Karpas-422 (cell line): ENCODE measurements at regions not wholly inside any gene's neighbourhood (a gene's known extent, or its start where the extent isn't known, plus 50 kb on each side); places are given as distances from the start of the nearest gene placed in this dataset.

ENCODE experiments used
- DNase-seq: peaks from one replicate; pipeline ENCODE4 v3.0.0-alpha.2; 2015
- H2AFZ ChIP-seq: fragments of 200-600 bp; sonication (generic); 2 replicates; pipeline ENCODE4 v1.6.1; 2014; ENCODE audit warnings: antibody characterized with exemption, low read length, mixed read lengths
- H3K27ac ChIP-seq: fragments of 200-600 bp; sonication (generic); 2 replicates; pipeline ENCODE4 v1.5.1; 2014; ENCODE audit warnings: mild to moderate bottlenecking, low read length, moderate library complexity
- H3K27me3 ChIP-seq: fragments of 200-600 bp; sonication (generic); 2 replicates; pipeline ENCODE4 v1.6.1; 2014; ENCODE audit warnings: low read length, mixed read lengths
- H3K36me3 ChIP-seq: fragments of 200-600 bp; sonication (generic); 2 replicates; pipeline ENCODE4 v1.6.1; 2014; ENCODE audit warnings: low read length, mixed read lengths; ENCODE audit not compliant: insufficient read depth
- H3K4me1 ChIP-seq: fragments of 200-600 bp; sonication (generic); 2 replicates; pipeline ENCODE4 v1.6.1; 2014; ENCODE audit warnings: mild to moderate bottlenecking, low read length, mixed read lengths
- H3K4me2 ChIP-seq: fragments of 200-600 bp; sonication (generic); 2 replicates; pipeline ENCODE4 v1.6.1; 2014; ENCODE audit warnings: low read length, low read depth, mild to moderate bottlenecking; ENCODE audit not compliant: poor library complexity, severe bottlenecking
- H3K4me3 ChIP-seq: fragments of 200-600 bp; sonication (generic); 2 replicates; pipeline ENCODE4 v1.5.1; 2014; ENCODE audit warnings: mild to moderate bottlenecking, antibody characterized with exemption, low read length, mixed read lengths
- H3K79me2 ChIP-seq: fragments of 200-600 bp; sonication (generic); 2 replicates; pipeline ENCODE4 v1.6.1; 2014; ENCODE audit warnings: mild to moderate bottlenecking, low read length, mixed read lengths
- H3K9ac ChIP-seq: fragments of 200-600 bp; sonication (generic); 2 replicates; pipeline ENCODE4 v1.6.0; 2014; ENCODE audit warnings: low read length
- H3K9me2 ChIP-seq: fragments of 200-600 bp; sonication (generic), shearing (Covaris generic); replicated peaks from 2 replicates; pipeline ENCODE4 v1.6.0; 2014; ENCODE audit warnings: mild to moderate bottlenecking, low read length, moderate library complexity; ENCODE audit not compliant: insufficient read depth
- H3K9me3 ChIP-seq: fragments of 300-700, 200-600 bp; sonication (generic); 2 replicates; pipeline ENCODE4 v1.6.1; 2014; ENCODE audit warnings: low read length, mixed read lengths
- H4K20me1 ChIP-seq: fragments of 200-600 bp; sonication (generic); 2 replicates; pipeline ENCODE4 v1.6.1; 2014; ENCODE audit warnings: mild to moderate bottlenecking, antibody characterized with exemption, low read length, low read depth; ENCODE audit not compliant: insufficient read depth

- H3K79me2 ChIP-seq: no peaks in the 10 kb centered on the region
- no peak for DNase-seq
- H3K9me3 ChIP-seq: no peaks in the 10 kb centered on the region
- H3K27me3 ChIP-seq: no peaks in the 10 kb centered on the region
- H3K4me1 ChIP-seq: peaks cover 16% of the 10 kb centered on the region
- no peak overlapping the region for H2AFZ ChIP-seq
- no peak overlapping the region for H3K4me2 ChIP-seq
- no peaks in the 10 kb centered on the region for H4K20me1 ChIP-seq
- no peak overlapping the region for H3K27ac ChIP-seq
- no peaks in the 10 kb centered on the region for H3K9me2 ChIP-seq
- no peaks in the 10 kb centered on the region for H3K36me3 ChIP-seq
- H3K4me3 ChIP-seq: no peak overlapping the region
- no peak overlapping the region for H3K9ac ChIP-seq
Measured at GRCh38 chr1:47585141-47585902, 147.5 kb downstream of the FOXD2 start.

DNA sequence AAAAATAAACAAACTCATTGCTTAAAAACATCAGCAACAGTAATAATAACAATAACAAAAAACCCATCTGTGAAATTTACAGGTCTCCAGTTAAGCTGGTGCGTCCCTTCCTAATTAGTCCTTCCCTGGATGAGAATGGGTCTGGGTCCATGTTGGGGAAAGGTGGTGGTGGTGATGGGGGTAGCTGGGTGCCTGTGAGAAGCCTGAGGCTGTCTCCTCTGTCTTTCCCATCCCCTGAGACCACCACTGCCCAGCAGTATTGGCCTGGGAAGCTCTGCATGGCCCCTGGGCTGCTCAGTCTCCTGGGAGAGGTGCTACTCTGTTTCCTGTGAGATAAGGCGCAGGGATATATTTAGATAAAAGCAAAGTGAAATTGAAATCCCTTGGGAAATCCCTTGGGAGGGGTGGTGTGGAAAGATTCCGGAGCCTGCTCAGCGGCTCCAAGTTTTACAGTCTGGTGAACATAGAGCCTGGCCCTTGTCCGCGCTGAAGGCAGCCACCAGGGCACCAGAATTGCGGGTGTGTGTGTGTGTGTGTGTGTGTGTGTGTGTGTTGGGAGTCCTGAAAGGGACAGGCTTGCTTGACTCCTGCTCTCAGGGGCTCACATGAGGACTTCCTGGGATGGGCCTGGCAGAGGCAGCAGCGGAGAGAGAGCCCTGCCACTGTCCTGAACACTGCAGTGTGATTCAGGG lies 150.2 kb downstream of the FOXD2 start:
- H3K27me3 ChIP-seq: no peaks in the 10 kb centered on the region
- no peak overlapping the region for H3K9ac ChIP-seq
- no peak for DNase-seq
- H3K79me2 ChIP-seq: no peaks in the 10 kb centered on the region
- H3K9me2 ChIP-seq: no peaks in the 10 kb centered on the region
- no peaks in the 10 kb centered on the region for H4K20me1 ChIP-seq
- H3K9me3 ChIP-seq: no peaks in the 10 kb centered on the region
- H3K4me2 ChIP-seq: no peak overlapping the region
- H3K27ac ChIP-seq: no peak overlapping the region
- H3K36me3 ChIP-seq: no peaks in the 10 kb centered on the region
- peaks cover 16% of the 10 kb centered on the region for H3K4me1 ChIP-seq
- H2AFZ ChIP-seq: no peak overlapping the region
- H3K4me3 ChIP-seq: no peak overlapping the region

DNA sequence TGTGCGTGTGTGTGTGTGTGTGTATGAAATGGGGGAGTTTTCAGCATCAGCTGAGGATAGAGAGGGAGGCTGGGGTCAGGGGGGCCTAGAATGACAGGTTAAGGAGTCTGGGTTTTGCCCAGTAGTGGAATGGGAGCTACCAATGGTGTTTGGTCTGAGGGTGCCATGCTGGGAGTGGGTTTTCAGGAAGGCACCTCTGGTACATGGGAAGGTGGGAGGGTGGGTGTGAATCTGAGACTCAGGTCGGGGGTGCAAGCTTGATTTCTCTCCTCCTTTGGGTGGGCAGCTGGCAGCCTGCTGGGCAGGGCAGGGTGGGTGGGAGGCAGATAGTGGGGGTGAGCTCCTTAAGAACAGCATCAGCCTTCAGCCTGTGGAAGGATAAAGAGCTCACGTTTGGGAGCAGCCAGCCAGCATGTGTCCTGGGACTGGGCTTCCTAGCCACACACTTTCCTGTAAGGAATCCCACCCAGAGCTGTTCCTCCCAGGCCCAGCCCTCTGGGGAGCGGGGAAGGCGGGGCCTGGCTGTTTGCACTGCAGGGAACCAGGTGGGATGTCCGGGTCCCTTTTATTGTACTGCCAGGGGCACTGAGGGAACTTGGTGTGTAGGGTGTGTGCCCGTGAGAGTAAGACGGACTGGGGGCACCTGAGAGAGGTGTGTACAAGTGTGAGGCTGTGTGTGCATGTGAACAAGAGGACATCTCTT lies 152.8 kb downstream of the FOXD2 start:
- Histone ChIP-seq H3K4me1 (peaks cover 12% of the 10 kb centered on the region), H3K79me2 (no peaks in the 10 kb centered on the region), H4K20me1 (no peaks in the 10 kb centered on the region), H3K9me3 (no peaks in the 10 kb centered on the region), H3K27ac (no peak overlapping the region), H3K4me3 (no peak overlapping the region), H3K9ac (no peak overlapping the region), H2AFZ (no peak overlapping the region), H3K36me3 (no peaks in the 10 kb centered on the region), H3K9me2 (no peaks in the 10 kb centered on the region), H3K27me3 (no peaks in the 10 kb centered on the region), H3K4me2 (no peak overlapping the region)
- DNase-seq: no peak

DNA sequence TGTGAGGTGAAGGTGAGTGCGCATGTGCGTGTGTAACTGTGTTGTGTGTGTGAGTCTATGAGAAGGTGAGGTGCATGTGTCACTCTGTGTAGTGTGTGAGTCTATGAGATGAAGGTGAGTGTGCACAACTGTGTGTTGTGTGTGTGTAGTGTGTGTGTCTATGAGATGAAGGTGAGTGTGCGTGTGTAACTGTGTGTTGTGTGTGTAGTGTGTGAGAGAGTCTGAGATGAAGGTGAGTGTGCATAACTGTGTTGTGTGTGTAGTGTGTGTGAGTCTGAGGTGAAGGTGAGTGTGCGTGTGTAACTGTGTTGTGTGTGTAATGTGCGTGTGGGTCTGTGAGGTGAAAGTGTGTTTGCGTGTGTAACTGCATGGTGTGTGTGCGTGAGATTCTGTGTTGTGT lies 154.0 kb downstream of the FOXD2 start:
- no peaks in the 10 kb centered on the region for H3K79me2 ChIP-seq
- no peak overlapping the region for H3K4me3 ChIP-seq
- no peaks in the 10 kb centered on the region for H3K36me3 ChIP-seq
- H3K9me2 ChIP-seq: no peaks in the 10 kb centered on the region
- H3K9me3 ChIP-seq: no peaks in the 10 kb centered on the region
- no peak overlapping the region for H3K27ac ChIP-seq
- no peak overlapping the region for H3K9ac ChIP-seq
- H4K20me1 ChIP-seq: no peaks in the 10 kb centered on the region
- no peak for DNase-seq
- no peak overlapping the region for H2AFZ ChIP-seq
- H3K4me2 ChIP-seq: no peak overlapping the region
- H3K27me3 ChIP-seq: no peaks in the 10 kb centered on the region
- H3K4me1 ChIP-seq: peaks cover 12% of the 10 kb centered on the region

DNA sequence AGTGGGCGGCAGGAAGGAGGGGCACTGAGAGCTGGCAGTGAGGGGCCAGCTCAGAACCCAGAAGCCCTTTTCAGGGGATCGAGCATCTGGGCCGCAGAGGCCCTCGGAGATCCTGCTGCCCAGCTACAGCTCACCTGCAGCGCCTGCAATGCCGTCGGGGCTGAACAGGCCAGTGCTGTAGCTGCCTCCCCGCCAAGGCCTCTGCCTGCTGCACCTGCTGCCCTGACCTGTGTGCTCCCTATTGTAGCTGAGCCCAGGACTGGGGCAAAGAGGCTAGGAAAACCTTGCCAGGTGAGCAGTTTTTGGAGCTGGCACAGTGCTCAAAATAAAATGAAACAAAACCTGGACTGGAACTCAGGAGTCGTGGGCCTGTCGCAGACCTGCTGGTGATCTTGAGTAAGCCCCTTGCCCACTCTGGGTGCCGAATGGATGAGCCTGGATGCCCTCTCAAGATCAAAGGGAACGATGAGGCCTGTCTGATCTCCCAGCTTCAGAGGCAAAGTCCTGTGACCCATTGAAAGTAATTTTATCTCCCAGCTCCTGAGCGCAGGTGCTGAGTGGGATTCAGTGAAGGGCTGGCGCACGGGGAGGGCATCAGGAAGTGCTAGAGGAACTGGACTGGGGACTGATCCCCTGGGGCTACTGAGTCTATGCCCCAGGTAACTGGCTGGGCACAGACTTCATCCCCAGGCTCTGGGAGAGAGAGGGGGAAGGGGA lies 154.6 kb downstream of the FOXD2 start:
- DNase-seq: no peak
- H3K27me3 ChIP-seq: no peaks in the 10 kb centered on the region

GRCh38 chr1:47593013-47593568 lies 155.2 kb downstream of the FOXD2 start:
- H3K27me3 ChIP-seq: no peaks in the 10 kb centered on the region
- H4K20me1 ChIP-seq: no peaks in the 10 kb centered on the region
- H3K4me2 ChIP-seq: no peak overlapping the region
- H2AFZ ChIP-seq: no peak overlapping the region
- no peaks in the 10 kb centered on the region for H3K79me2 ChIP-seq
- H3K9ac ChIP-seq: no peak overlapping the region
- H3K4me3 ChIP-seq: no peak overlapping the region
- DNase-seq: no peak
- no peak overlapping the region for H3K27ac ChIP-seq
- H3K9me2 ChIP-seq: no peaks in the 10 kb centered on the region
- H3K9me3 ChIP-seq: no peaks in the 10 kb centered on the region
- peaks cover 13% of the 10 kb centered on the region for H3K4me1 ChIP-seq
- no peaks in the 10 kb centered on the region for H3K36me3 ChIP-seq

More for the DNA sequence above, 154.6 kb downstream of the FOXD2 start:
- H2AFZ ChIP-seq: no peak overlapping the region
- no peaks in the 10 kb centered on the region for H3K79me2 ChIP-seq
- H3K4me2 ChIP-seq: no peak overlapping the region
- peaks cover 12% of the 10 kb centered on the region for H3K4me1 ChIP-seq
- H3K9me2 ChIP-seq: no peaks in the 10 kb centered on the region
- H3K4me3 ChIP-seq: no peak overlapping the region
- no peaks in the 10 kb centered on the region for H3K9me3 ChIP-seq
- no peak overlapping the region for H3K27ac ChIP-seq
- no peaks in the 10 kb centered on the region for H4K20me1 ChIP-seq
- H3K36me3 ChIP-seq: no peaks in the 10 kb centered on the region
- no peak overlapping the region for H3K9ac ChIP-seq

GRCh38 chr1:47593598-47594285 lies 155.9 kb downstream of the FOXD2 start:
- H4K20me1 ChIP-seq: no peaks in the 10 kb centered on the region

More at GRCh38 chr1:47593598-47594285, 155.9 kb downstream of the FOXD2 start:
- DNase-seq: no peak
- no peak overlapping the region for H3K9ac ChIP-seq
- H3K27me3 ChIP-seq: no peaks in the 10 kb centered on the region
- H3K4me1 ChIP-seq: peaks cover 19% of the 10 kb centered on the region
- H3K27ac ChIP-seq: no peak overlapping the region
- H3K79me2 ChIP-seq: no peaks in the 10 kb centered on the region
- no peaks in the 10 kb centered on the region for H3K9me2 ChIP-seq
- no peak overlapping the region for H3K4me2 ChIP-seq
- no peak overlapping the region for H2AFZ ChIP-seq
- no peaks in the 10 kb centered on the region for H3K9me3 ChIP-seq
- no peaks in the 10 kb centered on the region for H3K36me3 ChIP-seq
- H3K4me3 ChIP-seq: no peak overlapping the region
